ENCODE measurements at regions not wholly inside any gene's neighbourhood (a gene's known extent, or its start where the extent isn't known, plus 50 kb on each side); places are given as distances from the start of the nearest gene placed in this dataset.

- H3K36me3 ChIP-seq: no peaks in the 10 kb centered on the region
- 71% methylated on average over 5 of the region's 5 CpGs for WGBS
- no peaks in the 10 kb centered on the region for H3K9me3 ChIP-seq
- H3K27me3 ChIP-seq: peaks cover 45% of the 10 kb centered on the region
- no peak for TF ChIP-seq CTCF (IDR thresholded peaks at IDR 0.05)
- no peak for TF ChIP-seq POLR2AphosphoS5 (IDR thresholded peaks at IDR 0.05)
- TF ChIP-seq POLR2A (IDR thresholded peaks at IDR 0.05): no peak
- no peak for TF ChIP-seq EP300 (IDR thresholded peaks at IDR 0.05)
- no peak overlapping the region for H3K27ac ChIP-seq
- no peak overlapping the region for H3K4me3 ChIP-seq
- H3K4me1 ChIP-seq: no peaks in the 10 kb centered on the region
- peak; percentile 26 to 38 for DNase-seq (ENCODE audit: low spot score in 2 of 2)
Observed at GRCh38 chr14:99327050-99327449, 55.1 kb upstream of the BCL11B start.

GRCh38 chr14:99326041-99326710 lies 54.2 kb upstream of the BCL11B start:
- H3K27ac ChIP-seq: no peak overlapping the region
- TF ChIP-seq EP300 (IDR thresholded peaks at IDR 0.05) (no peak), POLR2AphosphoS5 (IDR thresholded peaks at IDR 0.05) (no peak), CTCF (IDR thresholded peaks at IDR 0.05) (no peak), POLR2A (IDR thresholded peaks at IDR 0.05) (no peak)
- no peaks in the 10 kb centered on the region for H3K4me1 ChIP-seq
- H3K27me3 ChIP-seq: peaks cover 45% of the 10 kb centered on the region
- no peak overlapping the region for H3K4me3 ChIP-seq
- WGBS: 84% methylated on average over 5 of the region's 8 CpGs
- no peaks in the 10 kb centered on the region for H3K36me3 ChIP-seq
- H3K9me3 ChIP-seq: no peaks in the 10 kb centered on the region
- DNase-seq (ENCODE audit: low spot score in 2 of 2): peak in 1 of 2 donors; percentile 36

- peaks cover 42% of the 10 kb centered on the region for H3K27me3 ChIP-seq
Observed at GRCh38 chr14:99325591-99325990, 53.6 kb upstream of the BCL11B start.

GRCh38 chr14:99325016-99325415 lies 53.0 kb upstream of the BCL11B start:
- peaks cover 36% of the 10 kb centered on the region for H3K27me3 ChIP-seq
- peak in 1 of 2 donors; percentile 29 for DNase-seq (ENCODE audit: low spot score in 2 of 2)

More at GRCh38 chr14:99325591-99325990, 53.6 kb upstream of the BCL11B start:
- no peaks in the 10 kb centered on the region for H3K9me3 ChIP-seq
- DNase-seq (ENCODE audit: low spot score in 2 of 2): peak in 1 of 2 donors; percentile 40
- H3K27ac ChIP-seq: no peak overlapping the region
- WGBS: 100% methylated on average over 4 of the region's 8 CpGs
- no peak overlapping the region for H3K4me3 ChIP-seq
- TF ChIP-seq POLR2AphosphoS5 (IDR thresholded peaks at IDR 0.05): no peak
- TF ChIP-seq CTCF (IDR thresholded peaks at IDR 0.05): no peak
- TF ChIP-seq EP300 (IDR thresholded peaks at IDR 0.05): no peak
- TF ChIP-seq POLR2A (IDR thresholded peaks at IDR 0.05): no peak
- no peaks in the 10 kb centered on the region for H3K36me3 ChIP-seq
- H3K4me1 ChIP-seq: no peaks in the 10 kb centered on the region

More at GRCh38 chr14:99325016-99325415, 53.0 kb upstream of the BCL11B start:
- no peak overlapping the region for H3K4me3 ChIP-seq
- H3K4me1 ChIP-seq: peaks cover under 1% of the 10 kb centered on the region
- TF ChIP-seq EP300 (IDR thresholded peaks at IDR 0.05): no peak
- no peak for TF ChIP-seq POLR2A (IDR thresholded peaks at IDR 0.05)
- TF ChIP-seq CTCF (IDR thresholded peaks at IDR 0.05): no peak
- no peak for TF ChIP-seq POLR2AphosphoS5 (IDR thresholded peaks at IDR 0.05)
- no peak overlapping the region for H3K27ac ChIP-seq
- H3K9me3 ChIP-seq: no peaks in the 10 kb centered on the region
- 84% methylated on average over 9 of the region's 9 CpGs for WGBS
- no peaks in the 10 kb centered on the region for H3K36me3 ChIP-seq

Data from suprapubic skin (tissue), 4 donors.